OCI-M2 (cell line): ENCODE measurements at regions not wholly inside any gene's neighbourhood (a gene's known extent, or its start where the extent isn't known, plus 50 kb on each side); places are given as distances from the start of the nearest gene placed in this dataset.
"Not testable (repeated sequence)": the region's sequence is repeated elsewhere in the genome, so short reads cannot be mapped to it uniquely, and the experiment has no call there.

Experiments
- DNase-seq: peaks from one replicate; lab custom pipeline; 2025; ENCODE audit not compliant: unreplicated experiment; lab: John Stamatoyannopoulos, UW

DNA sequence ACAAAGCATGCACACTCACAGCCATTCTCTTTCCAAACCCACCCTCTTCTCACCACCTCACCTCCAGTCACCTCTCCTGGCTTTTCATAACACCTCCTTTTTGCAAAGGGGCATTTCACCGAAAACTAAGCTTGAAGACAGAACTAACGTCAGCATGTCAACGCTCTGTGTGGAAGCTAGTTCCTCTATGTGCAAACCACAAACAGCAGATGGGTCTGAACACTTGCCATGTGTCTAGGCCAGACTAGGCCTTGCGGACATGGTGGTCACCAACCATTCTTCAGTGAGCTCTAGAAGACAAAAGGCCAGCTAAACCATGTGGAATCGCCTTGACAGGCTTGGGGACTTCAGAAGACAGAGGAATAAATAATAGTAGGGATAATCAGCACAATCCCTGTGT, 148.5 kb downstream of the TXNL1 start:
- DNase-seq: no peak

DNA sequence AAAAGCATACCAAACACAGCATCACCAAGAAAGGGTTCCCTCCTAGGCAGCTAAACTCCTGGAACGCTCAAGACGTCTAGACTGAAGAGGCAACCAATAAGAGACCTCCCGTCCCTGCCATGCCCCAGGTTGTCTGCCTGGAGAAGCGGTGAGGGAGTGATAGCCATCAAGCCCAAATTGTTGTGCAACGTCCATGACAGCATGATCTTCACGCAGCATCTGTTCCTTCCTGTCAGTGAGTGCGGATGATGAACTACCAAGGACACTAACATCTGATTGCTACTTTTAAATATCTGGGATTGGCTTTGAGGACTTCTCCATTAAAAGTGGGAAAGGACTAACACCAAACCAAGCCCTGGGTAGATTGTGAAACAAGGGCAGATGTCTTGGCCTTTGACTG, 149.7 kb downstream of the TXNL1 start:
- DNase-seq: no peak

- DNase-seq: no peak
Observed at GRCh38 chr18:56487801-56488200, 150.6 kb downstream of the TXNL1 start.

DNA sequence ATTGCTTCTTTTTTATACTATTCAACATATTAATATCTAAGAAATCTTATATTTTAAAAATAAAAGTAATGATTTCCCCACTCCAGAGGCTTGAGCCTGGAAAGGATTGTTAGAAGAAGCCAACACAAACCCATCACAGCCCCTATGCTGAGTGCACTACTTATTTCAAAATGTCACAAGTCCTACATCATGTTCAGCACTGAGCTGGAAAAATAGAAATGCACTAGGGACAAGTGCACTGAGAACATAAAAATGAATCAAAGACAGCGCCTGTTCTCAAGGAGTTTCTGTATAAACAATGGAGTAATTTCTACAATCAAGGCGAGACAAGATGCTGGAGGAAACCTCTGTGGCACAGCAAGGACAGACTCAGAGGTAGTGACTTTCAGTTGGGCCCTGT, 155.0 kb downstream of the TXNL1 start:
- DNase-seq: no peak

DNA sequence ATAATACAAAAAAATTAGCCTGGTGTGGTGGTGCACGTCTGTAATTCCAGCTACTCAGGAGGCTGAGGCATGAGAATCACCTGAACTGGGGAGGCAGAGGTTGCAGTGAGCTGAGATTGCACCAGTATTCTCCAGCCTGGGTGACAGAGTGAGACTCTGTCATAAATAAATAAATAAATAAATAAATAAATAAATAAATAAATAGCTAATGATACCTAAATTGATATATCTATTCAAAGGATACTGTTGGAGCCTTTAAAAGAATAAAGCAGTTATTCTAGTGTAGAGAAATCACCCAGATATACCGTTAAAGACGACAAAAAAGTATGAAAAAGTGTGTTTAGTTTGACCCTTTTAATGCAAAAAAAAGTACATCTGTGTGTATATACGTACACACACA, 155.6 kb downstream of the TXNL1 start:
- not testable (repeated sequence) for DNase-seq

- DNase-seq: no peak
Observed at GRCh38 chr18:56481751-56482150, 156.6 kb downstream of the TXNL1 start.

GRCh38 chr18:56479841-56480240, 158.6 kb downstream of the TXNL1 start:
- no peak for DNase-seq

DNA sequence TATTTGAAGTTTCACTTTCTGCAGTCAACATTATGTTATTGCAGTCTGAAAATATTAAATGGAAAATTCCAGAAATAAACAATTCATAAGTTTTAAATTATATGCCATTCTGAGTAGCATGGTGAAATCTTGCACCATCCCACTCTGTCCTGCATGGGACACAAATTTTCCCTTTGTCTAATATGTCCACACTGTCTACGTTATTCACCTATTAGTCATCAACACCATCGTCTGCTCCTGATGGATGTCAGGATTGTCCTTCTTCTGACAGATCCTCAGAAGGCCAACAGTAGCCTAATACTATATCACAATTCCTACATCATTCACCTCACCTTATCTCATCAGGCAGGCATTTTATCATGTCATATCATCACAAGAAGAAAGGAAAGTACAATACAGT, 163.1 kb downstream of the TXNL1 start:
- no peak for DNase-seq

DNA sequence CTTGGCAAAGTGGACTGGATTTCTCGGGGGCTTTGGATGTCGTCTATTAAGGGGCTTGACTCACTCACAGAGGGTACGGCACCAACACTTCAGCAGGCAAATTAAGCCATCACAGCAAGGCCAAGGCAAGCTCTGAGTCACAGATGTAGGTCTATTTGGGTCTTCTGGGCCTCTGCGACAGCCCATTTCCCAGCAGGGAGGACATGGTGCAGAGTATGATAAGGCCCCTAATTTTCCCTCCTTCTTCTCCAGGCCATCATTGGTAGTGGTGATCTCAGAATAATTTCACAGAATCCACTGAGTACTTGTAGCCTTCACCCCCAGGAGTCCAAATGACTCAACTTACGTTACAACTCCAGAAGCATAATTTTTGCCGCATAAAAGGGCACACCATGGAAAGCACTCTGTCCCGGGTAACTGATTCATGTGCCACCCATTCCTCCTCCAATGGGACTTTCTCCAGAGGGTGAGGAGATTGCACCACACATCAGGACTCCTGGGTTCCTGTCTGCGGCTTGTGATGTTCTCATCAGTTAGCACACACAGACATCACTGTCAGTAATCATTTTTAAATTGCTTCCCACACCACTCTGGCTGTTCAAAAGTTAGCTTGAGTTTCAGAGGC, 164.9 kb downstream of the TXNL1 start:
- no peak for DNase-seq

- DNase-seq: no peak
Observed at GRCh38 chr18:56470406-56471351, 167.7 kb downstream of the TXNL1 start.

DNA sequence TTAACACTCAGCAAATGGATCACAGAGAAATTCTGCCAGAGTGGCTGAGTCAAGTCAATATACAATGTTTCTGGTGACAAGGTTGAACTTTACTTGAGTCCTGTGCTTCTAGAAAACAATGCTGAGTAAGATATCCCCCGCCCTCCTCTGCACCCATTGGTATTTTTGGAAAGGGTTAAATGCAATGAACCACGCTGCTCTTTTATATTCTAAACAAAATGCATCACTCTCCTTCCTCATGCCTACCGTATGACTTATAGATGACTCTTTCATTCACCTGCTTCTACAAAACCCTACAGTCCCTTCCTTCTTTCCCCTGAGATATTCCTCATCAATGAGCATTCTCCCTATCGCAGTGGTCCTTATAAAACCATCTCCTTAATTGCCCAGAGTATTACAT, 168.8 kb downstream of the TXNL1 start:
- DNase-seq: no peak

GRCh38 chr18:56468396-56468795, 170.0 kb downstream of the TXNL1 start:
- DNase-seq: no peak

GRCh38 chr18:56462276-56462675, 176.1 kb downstream of the TXNL1 start:
- DNase-seq: no peak

GRCh38 chr18:56461151-56461550, 177.2 kb downstream of the TXNL1 start:
- DNase-seq: no peak

DNA sequence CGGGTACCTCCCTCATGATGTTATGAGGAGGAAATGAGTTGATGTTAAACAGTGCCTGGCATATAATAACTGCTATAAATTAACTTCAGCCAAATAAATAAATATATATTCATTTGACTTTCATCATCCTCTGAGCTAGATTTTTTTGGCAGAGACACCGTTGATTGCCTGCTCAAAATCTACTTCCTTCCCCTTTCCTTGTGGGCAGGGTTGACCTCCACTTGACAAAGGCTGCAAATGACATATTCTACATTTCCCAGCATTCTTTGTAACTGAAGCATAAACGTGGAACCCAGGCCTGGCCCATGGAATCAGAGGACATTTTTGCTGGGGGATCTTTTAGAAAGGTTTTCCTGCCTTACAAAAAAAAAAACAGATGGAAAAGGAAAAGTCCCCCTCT, 177.8 kb downstream of the TXNL1 start:
- DNase-seq: no peak

GRCh38 chr18:56458770-56459712, 179.4 kb downstream of the TXNL1 start:
- DNase-seq: no peak

DNA sequence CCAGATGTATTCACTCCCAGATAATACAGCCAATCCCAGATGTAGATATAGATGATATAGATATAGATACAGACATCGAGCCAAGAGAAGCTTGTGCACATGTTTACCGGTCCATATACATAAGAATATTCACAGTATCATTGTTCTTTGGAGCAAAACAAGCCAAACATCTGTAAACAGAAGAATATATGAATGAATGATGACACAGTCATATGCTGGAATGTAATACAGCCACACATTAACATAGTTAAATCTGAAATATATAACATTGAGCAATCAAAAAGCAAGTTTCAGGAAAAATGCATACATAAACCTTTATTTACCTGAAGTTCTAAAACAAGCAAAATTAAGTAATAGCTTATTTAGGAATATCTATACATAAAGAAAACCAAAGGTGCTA, 182.5 kb downstream of the TXNL1 start:
- DNase-seq: no peak

GRCh38 chr18:56455141-56455540, 183.3 kb downstream of the TXNL1 start:
- DNase-seq: no peak

GRCh38 chr18:56453631-56454030, 184.8 kb downstream of the TXNL1 start:
- DNase-seq: no peak

- DNase-seq: no peak
Observed at GRCh38 chr18:56451188-56451587, 187.2 kb downstream of the TXNL1 start.

DNA sequence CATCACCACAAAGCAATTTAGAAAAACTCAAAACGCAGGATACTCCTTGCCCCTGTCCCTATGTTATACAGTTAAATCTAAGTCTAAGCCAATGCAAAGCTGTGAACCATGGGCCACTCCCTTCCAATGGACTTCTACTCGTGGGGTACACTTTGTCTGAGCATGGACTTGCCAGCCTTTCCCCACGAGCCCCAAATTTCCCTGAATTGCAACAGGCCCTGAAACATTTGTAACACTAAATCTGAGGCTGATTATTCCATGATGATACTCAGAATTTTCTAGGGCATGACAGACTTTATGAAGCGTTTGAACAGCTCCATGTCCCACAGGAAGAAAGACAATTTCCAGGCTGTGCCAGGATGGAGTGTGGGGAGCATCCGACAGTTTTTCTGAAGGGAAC, 189.6 kb downstream of the TXNL1 start:
- DNase-seq: no peak
